NAMALWA (cell line): ENCODE measurements at regions not wholly inside any gene's neighbourhood (a gene's known extent, or its start where the extent isn't known, plus 50 kb on each side); places are given as distances from the start of the nearest gene placed in this dataset.
A peak's percentile ranks its signal among the peaks of the same experiment; 100 is the strongest.

Experiments
- DNase-seq: peaks from one replicate; pipeline ENCODE4 v3.0.0-alpha.2; 2015; ENCODE audit warnings: low spot score

GRCh38 chr7:98515201-98515600 is 101.9 kb upstream of the NPTX2 start:
- no peak for DNase-seq

GRCh38 chr7:98514211-98515031 is 102.7 kb upstream of the NPTX2 start:
- no peak for DNase-seq

GRCh38 chr7:98511175-98511574 is 105.9 kb upstream of the NPTX2 start:
- no peak for DNase-seq

GRCh38 chr7:98509836-98510235 is 107.2 kb upstream of the NPTX2 start:
- no peak for DNase-seq

- no peak for DNase-seq
Measured at GRCh38 chr7:98506471-98506870, 105.6 kb upstream of the BAIAP2L1 start.

- no peak for DNase-seq
Measured at GRCh38 chr7:98500764-98501163, 99.9 kb upstream of the BAIAP2L1 start.

- no peak for DNase-seq
Measured at GRCh38 chr7:98496618-98497017, 95.7 kb upstream of the BAIAP2L1 start.

- no peak for DNase-seq
Measured at GRCh38 chr7:98495200-98495955, 94.5 kb upstream of the BAIAP2L1 start.

- no peak for DNase-seq
Measured at GRCh38 chr7:98493030-98493778, 92.3 kb upstream of the BAIAP2L1 start.

- DNase-seq, result no peak
Measured at GRCh38 chr7:98488167-98488566, 87.3 kb upstream of the BAIAP2L1 start.

- no peak for DNase-seq
Measured at GRCh38 chr7:98483964-98484545, 83.2 kb upstream of the BAIAP2L1 start.

GRCh38 chr7:98483276-98483963 is 82.5 kb upstream of the BAIAP2L1 start:
- DNase-seq, result no peak

GRCh38 chr7:98479318-98479717 is 78.4 kb upstream of the BAIAP2L1 start:
- DNase-seq, result no peak

- no peak for DNase-seq
Measured at GRCh38 chr7:98475352-98475751, 74.5 kb upstream of the BAIAP2L1 start.

GRCh38 chr7:98474558-98474957 is 73.7 kb upstream of the BAIAP2L1 start:
- no peak for DNase-seq

GRCh38 chr7:98472521-98472954 is 71.6 kb upstream of the BAIAP2L1 start:
- DNase-seq, result no peak

- DNase-seq, result no peak
Measured at GRCh38 chr7:98470485-98471240, 69.8 kb upstream of the BAIAP2L1 start.

- DNase-seq, result no peak
Measured at GRCh38 chr7:98469088-98469487, 68.2 kb upstream of the BAIAP2L1 start.

- peak; percentile 51 for DNase-seq
Measured at GRCh38 chr7:98467570-98468312, 66.9 kb upstream of the BAIAP2L1 start.

GRCh38 chr7:98465022-98465421 is 64.1 kb upstream of the BAIAP2L1 start:
- no peak for DNase-seq
